Natural killer cell (primary cell): ENCODE measurements at regions not wholly inside any gene's neighbourhood (a gene's known extent, or its start where the extent isn't known, plus 50 kb on each side); places are given as distances from the start of the nearest gene placed in this dataset.
"Not testable (repeated sequence)": the region's sequence is repeated elsewhere in the genome, so short reads cannot be mapped to it uniquely, and the experiment has no call there.

Experiments used
- ATAC-seq, 3 donors: fragments of 150-1000 bp in 2 of 3; fragments of 200-7000 bp in 1 of 3; cut with Tn5 transposase; 1 replicate in 1 of 3; 2 replicates in 2 of 3; pipeline ENCODE4 v1.10.0; 2021; ENCODE audit warnings: mild to moderate bottlenecking in 2 of 3, moderate library complexity in 2 of 3
- DNase-seq, 2 donors: peaks; one replicate each; pipeline versions ENCODE4 v3.0.0 to v3.0.0-alpha.2; 2013 to 2021; ENCODE audit warnings: mixed read lengths in 1 of 2
- H3K27ac ChIP-seq: one replicate; pipeline ENCODE4 v1.5.1; 2013; ENCODE audit warnings: mild to moderate bottlenecking, low read length
- H3K27me3 ChIP-seq: one replicate; pipeline ENCODE4 v1.6.1; 2013; ENCODE audit warnings: low read length; ENCODE audit not compliant: control insufficient read depth, insufficient read depth
- H3K36me3 ChIP-seq: one replicate; pipeline ENCODE4 v1.6.1; 2013; ENCODE audit warnings: low read length; ENCODE audit not compliant: control insufficient read depth, insufficient read depth
- H3K4me1 ChIP-seq: one replicate; pipeline ENCODE4 v1.6.1; 2013; ENCODE audit warnings: low read length; ENCODE audit not compliant: control insufficient read depth, insufficient read depth
- H3K4me3 ChIP-seq: one replicate; pipeline ENCODE4 v1.5.1; 2013; ENCODE audit warnings: low read length
- H3K9me3 ChIP-seq: one replicate; pipeline ENCODE4 v1.6.1; 2013; ENCODE audit warnings: low read length; ENCODE audit not compliant: control insufficient read depth, insufficient read depth
- H3K27ac Mint-ChIP-seq, 2 donors: one replicate each; pipeline ENCODE4 v1.8.0; 2022; ENCODE audit warnings: mild to moderate bottlenecking in 2 of 2, mixed read lengths in 2 of 2, moderate library complexity in 1 of 2
- H3K27me3 Mint-ChIP-seq, 2 donors: one replicate each; pipeline ENCODE4 v1.8.0; 2022; ENCODE audit warnings: low read depth in 2 of 2, mixed read lengths in 2 of 2
- H3K36me3 Mint-ChIP-seq: one replicate; pipeline ENCODE4 v1.8.0; 2022; ENCODE audit warnings: mixed read lengths
- H3K4me1 Mint-ChIP-seq, 2 donors: one replicate each; pipeline ENCODE4 v1.8.0; 2022; ENCODE audit warnings: mixed read lengths in 2 of 2
- H3K4me3 Mint-ChIP-seq: one replicate; pipeline ENCODE4 v1.8.0; 2022; ENCODE audit warnings: mild to moderate bottlenecking, moderate library complexity, mixed read lengths
- H3K9me3 Mint-ChIP-seq, 2 donors: one replicate each; pipeline ENCODE4 v1.8.0; 2022; ENCODE audit warnings: mixed read lengths in 2 of 2
- CTCF ChIP-seq: fragments of 200-600 bp; IDR thresholded peaks from one replicate; pipeline ENCODE4 v1.8.0; 2022; ENCODE audit warnings: antibody characterized with exemption
- WGBS: methylation state at CpG from one replicate; pipeline ENCODE4 v1.1.7; 2013; ENCODE audit warnings: missing lambda C conversion rate; ENCODE audit not compliant: insufficient coverage; 5-methylcytosine and 5-hydroxymethylcytosine counted together
- intact Hi-C: fragments of 100-400 bp; cut with micrococcal nuclease; formaldehyde crosslinking; loops from one replicate; pipeline ENCODE4 v1.14.2; 2022

GRCh38 chr20:58573257-58573656, 58.1 kb upstream of the APCDD1L start:
- Histone ChIP-seq H3K9me3 (no peaks in the 10 kb centered on the region), H3K27ac (no peak overlapping the region), H3K27me3 (no peaks in the 10 kb centered on the region), H3K36me3 (no peaks in the 10 kb centered on the region), H3K4me1 (no peaks in the 10 kb centered on the region), H3K4me3 (no peak overlapping the region)
- DNase-seq (no peak), ATAC-seq (no peak)
- no peaks in the 10 kb centered on the region for H3K9me3 Mint-ChIP-seq
- no peak for TF ChIP-seq CTCF
- no peak overlapping the region for H3K4me3 Mint-ChIP-seq
- intact Hi-C loops: no loop called here
- H3K36me3 Mint-ChIP-seq: no peaks in the 10 kb centered on the region
- 88% methylated on average over 9 of the region's 9 CpGs for WGBS
- no peaks in the 10 kb centered on the region for H3K4me1 Mint-ChIP-seq
- H3K27ac Mint-ChIP-seq: no peak overlapping the region
- peaks cover 8 to 9% of the 10 kb centered on the region in 2 donors for H3K27me3 Mint-ChIP-seq

- 71% methylated on average over 2 of the region's 4 CpGs for WGBS
- H3K4me1 ChIP-seq, intact Hi-C loops, H3K9me3 Mint-ChIP-seq, H3K27ac Mint-ChIP-seq, ATAC-seq, DNase-seq, H3K27me3 ChIP-seq, H3K27ac ChIP-seq, H3K4me3 Mint-ChIP-seq, H3K4me1 Mint-ChIP-seq, H3K36me3 ChIP-seq, H3K36me3 Mint-ChIP-seq, H3K9me3 ChIP-seq, H3K4me3 ChIP-seq: not testable (repeated sequence)
- peaks cover 4 to 16% of the 10 kb centered on the region in 2 donors for H3K27me3 Mint-ChIP-seq
These were observed 57.2 kb upstream of the APCDD1L start for GRCh38 chr20:58572428-58572763.

GRCh38 chr20:58571693-58572427, 56.7 kb upstream of the APCDD1L start:
- H3K4me3 ChIP-seq: no peak overlapping the region
- WGBS: 87% methylated on average over 16 of the region's 16 CpGs
- DNase-seq (no peak), ATAC-seq (no peak)
- Mint-ChIP-seq H3K4me1 (no peaks in the 10 kb centered on the region), H3K27me3 (peaks cover 1 to 16% of the 10 kb centered on the region in 2 donors), H3K36me3 (no peaks in the 10 kb centered on the region), H3K4me3 (no peak overlapping the region), H3K27ac (no peak overlapping the region), H3K9me3 (no peaks in the 10 kb centered on the region)
- intact Hi-C loops: no loop called here
- no peak for TF ChIP-seq CTCF
- no peaks in the 10 kb centered on the region for H3K4me1 ChIP-seq
- no peaks in the 10 kb centered on the region for H3K36me3 ChIP-seq
- no peaks in the 10 kb centered on the region for H3K27me3 ChIP-seq
- H3K27ac ChIP-seq: no peak overlapping the region
- H3K9me3 ChIP-seq: no peaks in the 10 kb centered on the region

DNA sequence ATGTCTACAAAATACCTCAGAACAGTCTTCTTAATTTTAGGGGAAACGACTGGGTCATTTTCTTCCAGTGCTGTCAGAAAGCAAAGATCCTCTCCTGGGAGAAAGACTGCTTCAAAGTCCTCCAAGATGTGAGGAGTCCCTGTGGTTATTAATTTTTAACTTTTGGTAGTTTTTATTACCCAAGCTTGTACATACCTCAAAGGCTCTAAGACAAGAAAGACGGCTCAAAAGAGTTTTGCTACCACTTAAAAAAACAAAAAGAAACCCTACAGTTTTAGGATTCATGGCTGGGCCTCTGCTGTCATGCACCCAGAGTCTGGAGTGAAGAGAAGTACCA, 56.1 kb upstream of the APCDD1L start:
- Histone ChIP-seq H3K9me3 (no peaks in the 10 kb centered on the region), H3K4me1 (no peaks in the 10 kb centered on the region), H3K4me3 (no peak overlapping the region), H3K36me3 (no peaks in the 10 kb centered on the region), H3K27me3 (no peaks in the 10 kb centered on the region), H3K27ac (no peak overlapping the region)
- Mint-ChIP-seq H3K27ac (no peak overlapping the region), H3K4me3 (no peak overlapping the region), H3K36me3 (no peaks in the 10 kb centered on the region), H3K4me1 (no peaks in the 10 kb centered on the region), H3K27me3 (peaks cover 4 to 13% of the 10 kb centered on the region in 2 donors), H3K9me3 (no peaks in the 10 kb centered on the region)
- intact Hi-C loops: no loop called here
- DNase-seq (no peak), ATAC-seq (no peak)
- 47% methylated on average over 2 of the region's 2 CpGs for WGBS
- TF ChIP-seq CTCF: no peak
